Stomach (tissue), 8 donors: ENCODE measurements at regions not wholly inside any gene's neighbourhood (a gene's known extent, or its start where the extent isn't known, plus 50 kb on each side); places are given as distances from the start of the nearest gene placed in this dataset.

Source experiments
- DNase-seq, 2 donors: peaks; one replicate each; pipeline versions ENCODE4 v3.0.0 to v3.0.0-alpha.2; 2013 to 2019
- H3K27ac ChIP-seq, 5 donors: fragments of 200-600 bp in 4 of 5; sonication (generic) in 4 of 5; one replicate each; pipeline ENCODE4 v1.5.1; 2013 to 2019; ENCODE audit warnings: mild to moderate bottlenecking in 1 of 5, moderate library complexity in 1 of 5
- H3K27me3 ChIP-seq, 3 donors: fragments of 200-600 bp; sonication (generic); one replicate each; pipeline ENCODE4 v1.5.1; 2017 to 2019; ENCODE audit warnings: mixed run types in 1 of 3
- H3K36me3 ChIP-seq, 4 donors: fragments of 200-600 bp; sonication (generic); 1 replicate in 3 of 4; 2 replicates in 1 of 4; pipeline ENCODE4 v1.5.1; 2016 to 2019
- H3K4me1 ChIP-seq, 4 donors: fragments of 200-600 bp; sonication (generic); one replicate each; pipeline ENCODE4 v1.5.1; 2016 to 2019
- H3K4me3 ChIP-seq, 4 donors: fragments of 200-600 bp; sonication (generic) in 3 of 4; one replicate each; pipeline ENCODE4 v1.5.1; 2016 to 2019; ENCODE audit warnings: mild to moderate bottlenecking in 1 of 4
- H3K9me3 ChIP-seq, 4 donors: fragments of 200-600 bp; sonication (generic); one replicate each; pipeline ENCODE4 v1.5.1; 2016 to 2019
- CTCF ChIP-seq, 7 experiments: fragments of 450-650 bp in 4 of 7; fragments of 200-600 bp in 3 of 7; sonication (generic) in 3 of 7; IDR thresholded peaks; one replicate each; pipeline ENCODE4 v1.5.1; 2016 to 2019; ENCODE audit warnings: antibody characterized with exemption in 7 of 7, control low read depth in 2 of 7, mild to moderate bottlenecking in 1 of 7
- EP300 ChIP-seq: sonication (generic); formaldehyde crosslinking; IDR thresholded peaks from one replicate; pipeline ENCODE4 v1.6.1; 2017; ENCODE audit warnings: antibody characterized with exemption
- POLR2A ChIP-seq, 4 donors: fragments of 450-650 bp; IDR thresholded peaks; one replicate each; pipeline ENCODE4 v1.6.1; 2016; ENCODE audit warnings: antibody characterized with exemption in 4 of 4, control low read depth in 2 of 4, mild to moderate bottlenecking in 1 of 4, moderate library complexity in 1 of 4
- POLR2AphosphoS5 ChIP-seq, 3 donors: sonication (generic); formaldehyde crosslinking; IDR thresholded peaks; one replicate each; pipeline ENCODE4 v1.6.1; 2016; ENCODE audit warnings: antibody characterized with exemption in 3 of 3
- WGBS, 5 donors: extraction: QIAGEN DNeasy Blood & Tissue Kit in 3 of 5; methylation state at CpG; one replicate each; pipeline versions ENCODE4 v1.1.5 to v1.1.7; 2013 to 2018; 5-methylcytosine and 5-hydroxymethylcytosine counted together
- intact Hi-C: fragments of 100-400 bp; cut with DNase I; formaldehyde crosslinking; loops from one replicate; pipeline ENCODE4 v1.15.1; 2023; ENCODE audit warnings: low total_unique reads
- donor health status: healthy with polysubstance abuse.
- donor health status: Bipolar disorder and iron deficiency.
- donor health status: healthy.

GRCh38 chr7:80584778-80585177, 53.7 kb upstream of the CD36 start:
- no peak overlapping the region for H3K4me3 ChIP-seq
- peak; percentile 57 to 63 for DNase-seq
- intact Hi-C loops: no loop called here
- H3K4me1 ChIP-seq: no peaks in the 10 kb centered on the region
- no peaks in the 10 kb centered on the region for H3K27me3 ChIP-seq
- H3K36me3 ChIP-seq: no peaks in the 10 kb centered on the region
- H3K9me3 ChIP-seq: no peaks in the 10 kb centered on the region
- TF ChIP-seq POLR2A (IDR thresholded peaks at IDR 0.05) (no peak), POLR2AphosphoS5 (IDR thresholded peaks at IDR 0.05) (peak in 2 of 3 donors; percentile 63 to 73)
- H3K27ac ChIP-seq: no peak overlapping the region

- intact Hi-C loops: no loop called here
- no peaks in the 10 kb centered on the region for H3K27me3 ChIP-seq
- no peak overlapping the region for H3K4me3 ChIP-seq
- no peak overlapping the region for H3K27ac ChIP-seq
- H3K9me3 ChIP-seq: no peaks in the 10 kb centered on the region
- H3K36me3 ChIP-seq: no peaks in the 10 kb centered on the region
- TF ChIP-seq EP300: no peak
- TF ChIP-seq POLR2A (IDR thresholded peaks at IDR 0.05): no peak
- TF ChIP-seq POLR2AphosphoS5 (IDR thresholded peaks at IDR 0.05): no peak
- TF ChIP-seq CTCF (IDR thresholded peaks at IDR 0.05): no peak
- no peaks in the 10 kb centered on the region for H3K4me1 ChIP-seq
- no peak for DNase-seq
- WGBS, 5 donors: 43 to 67% (median 48%) methylated on average over 1 of the region's 1 CpG
Measured at GRCh38 chr7:80587538-80587937, 50.9 kb upstream of the CD36 start.

GRCh38 chr7:80588591-80588990, 49.9 kb upstream of the CD36 start:
- intact Hi-C loops: no loop called here
- 78 to 84% (median 81%) methylated on average over 3 of the region's 3 CpGs for WGBS, 5 donors
- no peak overlapping the region for H3K27ac ChIP-seq

More at GRCh38 chr7:80588591-80588990, 49.9 kb upstream of the CD36 start:
- H3K27me3 ChIP-seq: no peaks in the 10 kb centered on the region
- TF ChIP-seq POLR2AphosphoS5 (IDR thresholded peaks at IDR 0.05) (no peak), CTCF (IDR thresholded peaks at IDR 0.05) (no peak), EP300 (no peak), POLR2A (IDR thresholded peaks at IDR 0.05) (no peak)
- no peaks in the 10 kb centered on the region for H3K4me1 ChIP-seq
- no peaks in the 10 kb centered on the region for H3K9me3 ChIP-seq
- no peaks in the 10 kb centered on the region for H3K36me3 ChIP-seq
- no peak overlapping the region for H3K4me3 ChIP-seq
- DNase-seq: no peak
